ENCODE measurements at regions not wholly inside any gene's neighbourhood (a gene's known extent, or its start where the extent isn't known, plus 50 kb on each side); places are given as distances from the start of the nearest gene placed in this dataset.

- H3K4me3 ChIP-seq (ENCODE audit: low read depth, low read length, poor library complexity, severe bottlenecking), result no peak overlapping the region
- H2AFZ ChIP-seq (ENCODE audit: low read length), result no peak overlapping the region
- no peaks in the 10 kb centered on the region for H3K4me1 ChIP-seq (ENCODE audit: insufficient read depth, low read length, poor library complexity, severe bottlenecking)
- DNase-seq (ENCODE audit: low spot score), result no peak
- no peaks in the 10 kb centered on the region for H3K9me2 ChIP-seq (ENCODE audit: insufficient read depth, low read length)
- ChIA-PET CTCF (ENCODE audit: unreplicated experiment) (no interaction called here), POLR2A (no interaction called here)
- H3K27ac ChIP-seq (ENCODE audit: low read depth, low read length, poor library complexity, severe bottlenecking), result no peak overlapping the region
- TF ChIP-seq CTCF (conservative IDR thresholded peaks at IDR 0.05; ENCODE audit: low read length) (no peak), EZH2phosphoT487 (IDR thresholded peaks at IDR 0.05; ENCODE audit: borderline replicate concordance, low read depth, low read length) (no peak)
- no TSS peak for BruUV-seq (replicated peaks)
- no peaks in the 10 kb centered on the region for H3K36me3 ChIP-seq (ENCODE audit: insufficient read depth, low read length)
- H3K79me2 ChIP-seq (ENCODE audit: insufficient read depth, low read depth, low read length), result no peaks in the 10 kb centered on the region
- no peaks in the 10 kb centered on the region for H3K9me3 ChIP-seq (ENCODE audit: low read length)
- H3K4me2 ChIP-seq (ENCODE audit: low read length), result no peak overlapping the region
- intact Hi-C loops (cut with micrococcal nuclease; ENCODE audit: unreplicated experiment), result no loop called here
- no peaks in the 10 kb centered on the region for H4K20me1 ChIP-seq (ENCODE audit: insufficient read depth, low read length)
Observed at GRCh38 chr5:63170486-63170885, 591.9 kb downstream of the LRRC70 start.

GRCh38 chr5:63164838-63165535, 586.4 kb downstream of the LRRC70 start:
- Histone ChIP-seq H4K20me1 (ENCODE audit: insufficient read depth, low read length) (no peaks in the 10 kb centered on the region), H2AFZ (ENCODE audit: low read length) (no peak overlapping the region), H3K9me2 (ENCODE audit: insufficient read depth, low read length) (no peaks in the 10 kb centered on the region), H3K4me3 (ENCODE audit: low read depth, low read length, poor library complexity, severe bottlenecking) (no peak overlapping the region), H3K4me2 (ENCODE audit: low read length) (no peak overlapping the region), H3K79me2 (ENCODE audit: insufficient read depth, low read depth, low read length) (no peaks in the 10 kb centered on the region), H3K4me1 (ENCODE audit: insufficient read depth, low read length, poor library complexity, severe bottlenecking) (no peaks in the 10 kb centered on the region), H3K36me3 (ENCODE audit: insufficient read depth, low read length) (no peaks in the 10 kb centered on the region), H3K27ac (ENCODE audit: low read depth, low read length, poor library complexity, severe bottlenecking) (no peak overlapping the region), H3K9me3 (ENCODE audit: low read length) (no peaks in the 10 kb centered on the region)
- DNase-seq (ENCODE audit: low spot score), result no peak
- TF ChIP-seq EZH2phosphoT487 (IDR thresholded peaks at IDR 0.05; ENCODE audit: borderline replicate concordance, low read depth, low read length) (no peak), CTCF (conservative IDR thresholded peaks at IDR 0.05; ENCODE audit: low read length) (no peak)
- BruUV-seq (replicated peaks), result no TSS peak
- ChIA-PET POLR2A (no interaction called here), CTCF (ENCODE audit: unreplicated experiment) (no interaction called here)
- intact Hi-C loops (cut with micrococcal nuclease; ENCODE audit: unreplicated experiment), result no loop called here

GRCh38 chr5:63164339-63164738, 585.7 kb downstream of the LRRC70 start:
- Histone ChIP-seq H3K4me1 (ENCODE audit: insufficient read depth, low read length, poor library complexity, severe bottlenecking) (no peaks in the 10 kb centered on the region), H4K20me1 (ENCODE audit: insufficient read depth, low read length) (no peaks in the 10 kb centered on the region), H3K9me2 (ENCODE audit: insufficient read depth, low read length) (no peaks in the 10 kb centered on the region), H3K9me3 (ENCODE audit: low read length) (no peaks in the 10 kb centered on the region), H3K27ac (ENCODE audit: low read depth, low read length, poor library complexity, severe bottlenecking) (no peak overlapping the region), H2AFZ (ENCODE audit: low read length) (no peak overlapping the region), H3K4me2 (ENCODE audit: low read length) (no peak overlapping the region), H3K79me2 (ENCODE audit: insufficient read depth, low read depth, low read length) (no peaks in the 10 kb centered on the region), H3K36me3 (ENCODE audit: insufficient read depth, low read length) (no peaks in the 10 kb centered on the region), H3K4me3 (ENCODE audit: low read depth, low read length, poor library complexity, severe bottlenecking) (no peak overlapping the region)
- no TSS peak for BruUV-seq (replicated peaks)
- CTCF ChIA-PET (ENCODE audit: unreplicated experiment), result no interaction called here
- intact Hi-C loops (cut with micrococcal nuclease; ENCODE audit: unreplicated experiment), result no loop called here
- POLR2A ChIA-PET, result no interaction called here
- no peak for DNase-seq (ENCODE audit: low spot score)
- no peak for TF ChIP-seq CTCF (conservative IDR thresholded peaks at IDR 0.05; ENCODE audit: low read length)
- no peak for TF ChIP-seq EZH2phosphoT487 (IDR thresholded peaks at IDR 0.05; ENCODE audit: borderline replicate concordance, low read depth, low read length)
